HEK293T (cell line): ENCODE measurements at regions not wholly inside any gene's neighbourhood (a gene's known extent, or its start where the extent isn't known, plus 50 kb on each side); places are given as distances from the start of the nearest gene placed in this dataset.

Experiments used
- ARNT ChIP-seq: fragments of 450-650 bp; IDR thresholded peaks from 2 replicates; pipeline ENCODE4 v1.6.1; 2017; ENCODE audit warnings: mild to moderate bottlenecking
- CTBP1 ChIP-seq: fragments of 450-650 bp; IDR thresholded peaks from 2 replicates; pipeline ENCODE4 v1.6.1; 2016; ENCODE audit warnings: borderline replicate concordance
- FOXM1 ChIP-seq: fragments of 450-650 bp; IDR thresholded peaks from 2 replicates; pipeline ENCODE4 v1.6.1; 2017; ENCODE audit warnings: mild to moderate bottlenecking, borderline replicate concordance
- HDGF ChIP-seq: fragments of 450-650 bp; IDR thresholded peaks from 2 replicates; pipeline ENCODE4 v1.6.1; 2017; ENCODE audit warnings: antibody characterized with exemption, borderline replicate concordance
- L3MBTL2 ChIP-seq: fragments of 450-650 bp; conservative IDR thresholded peaks from 2 replicates; pipeline ENCODE4 v1.6.1; 2016; ENCODE audit warnings: mild to moderate bottlenecking
- SP1 ChIP-seq: fragments of 450-650 bp; IDR thresholded peaks from 2 replicates; pipeline ENCODE4 v1.6.1; 2017
- TARDBP ChIP-seq: fragments of 450-650 bp; IDR thresholded peaks from 2 replicates; pipeline ENCODE4 v1.6.1; 2016
- ZNF384 ChIP-seq: fragments of 450-650 bp; IDR thresholded peaks from 2 replicates; pipeline ENCODE4 v1.6.1; 2016

- no peak for TF ChIP-seq CTBP1
- TF ChIP-seq ARNT, result no peak
- TF ChIP-seq SP1, result no peak
- no peak for TF ChIP-seq TARDBP
- no peak for TF ChIP-seq HDGF
- TF ChIP-seq FOXM1, result no peak
- no peak for TF ChIP-seq ZNF384
- no peak for TF ChIP-seq L3MBTL2
These were observed 296.5 kb upstream of the SLC35B3 start for GRCh38 chr6:8731874-8732273.
